Adrenal gland (tissue), 9 donors: ENCODE measurements at regions not wholly inside any gene's neighbourhood (a gene's known extent, or its start where the extent isn't known, plus 50 kb on each side); places are given as distances from the start of the nearest gene placed in this dataset.

Experiments used
- DNase-seq, 7 donors: peaks; one replicate each; pipeline ENCODE4 v3.0.0-alpha.2; 2019 to 2020
- H3K27ac ChIP-seq, 5 donors: fragments of 200-600 bp; sonication (generic) in 4 of 5; 1 replicate in 3 of 5; 2 replicates in 2 of 5; pipeline versions ENCODE4 v1.5.1 to v1.8.0; 2016 to 2020; ENCODE audit warnings: mild to moderate bottlenecking in 1 of 5
- H3K27me3 ChIP-seq: fragments of 200-600 bp; 2 replicates; pipeline ENCODE4 v1.8.0; 2021
- H3K36me3 ChIP-seq, 2 donors: fragments of 200-600 bp; replicated peaks in 1 of 2; 1 replicate in 1 of 2; 2 replicates in 1 of 2; pipeline versions ENCODE4 v1.5.1 to v1.8.0; 2018 to 2022
- H3K4me1 ChIP-seq, 2 donors: fragments of 200-600 bp; replicated peaks in 1 of 2; 1 replicate in 1 of 2; 2 replicates in 1 of 2; pipeline versions ENCODE4 v1.5.1 to v1.8.0; 2018 to 2021
- H3K4me3 ChIP-seq, 4 donors: fragments of 200-600 bp; sonication (generic) in 3 of 4; one replicate each; pipeline ENCODE4 v1.5.1; 2016 to 2018
- H3K9me3 ChIP-seq, 3 donors: fragments of 200-600 bp; sonication (generic) in 1 of 3; replicated peaks in 1 of 3; 1 replicate in 2 of 3; 2 replicates in 1 of 3; pipeline versions ENCODE4 v1.5.1 to v1.8.0; 2016 to 2021
- POLR2A ChIP-seq, 2 donors: fragments of 450-650 bp; IDR thresholded peaks; one replicate each; pipeline ENCODE4 v1.6.1; 2017; ENCODE audit warnings: antibody characterized with exemption in 2 of 2, mild to moderate bottlenecking in 2 of 2, moderate library complexity in 1 of 2
- WGBS, 4 donors: extraction: QIAGEN DNeasy Blood & Tissue Kit in 2 of 4; methylation state at CpG; one replicate each; pipeline versions ENCODE4 v1.1.5 to v1.1.7; 2013 to 2017; 5-methylcytosine and 5-hydroxymethylcytosine counted together
- intact Hi-C, 2 donors: fragments of 100-400 bp; cut with DNase I; formaldehyde crosslinking; loops; one replicate each; pipeline versions ENCODE4 v1.14.1 to v1.15.0; 2022 to 2023
- TF ChIP-seq, protein P1 (sequence below), 6 experiments: fragments of 450-650 bp in 4 of 6; fragments of 200-600 bp in 2 of 6; sonication (generic) in 1 of 6; IDR thresholded peaks; 1 replicate in 5 of 6; 2 replicates in 1 of 6; pipeline versions ENCODE4 v1.5.1 to v1.8.0; 2016 to 2021; ENCODE audit warnings: antibody characterized with exemption in 6 of 6, mild to moderate bottlenecking in 2 of 6, moderate library complexity in 1 of 6
- donor health status: healthy with polysubstance abuse.
- donor health status: Bipolar disorder and iron deficiency.
- donor health status: DM: yes; HTN: yes; CAD: no.
- donor health status: DM: no; HTN: no; CAD: no.
- donor health status: DM: no; HTN: no; CAD: no.

DNA sequence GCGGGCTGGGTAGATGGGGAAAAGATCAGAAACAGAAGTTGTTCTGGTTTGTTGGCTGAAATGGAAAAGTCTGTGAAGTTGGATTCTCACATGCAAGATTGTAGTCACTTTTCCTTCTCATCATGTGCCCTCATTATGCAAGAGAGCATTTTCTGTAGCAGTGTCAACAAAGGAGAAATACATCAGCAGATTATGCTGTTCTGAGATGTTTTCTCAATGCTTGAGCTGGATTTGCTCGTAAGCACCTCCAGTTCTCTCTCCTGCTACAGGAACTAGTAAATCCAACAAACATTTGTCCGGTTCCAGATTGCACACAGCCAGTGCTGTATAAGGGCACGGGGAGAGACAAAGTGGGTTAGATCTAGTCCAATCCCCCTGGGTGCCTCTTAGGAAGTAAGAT is 90.0 kb downstream of the GATA3 start:
- no peaks in the 10 kb centered on the region for H3K36me3 ChIP-seq
- DNase-seq, result no peak

DNA sequence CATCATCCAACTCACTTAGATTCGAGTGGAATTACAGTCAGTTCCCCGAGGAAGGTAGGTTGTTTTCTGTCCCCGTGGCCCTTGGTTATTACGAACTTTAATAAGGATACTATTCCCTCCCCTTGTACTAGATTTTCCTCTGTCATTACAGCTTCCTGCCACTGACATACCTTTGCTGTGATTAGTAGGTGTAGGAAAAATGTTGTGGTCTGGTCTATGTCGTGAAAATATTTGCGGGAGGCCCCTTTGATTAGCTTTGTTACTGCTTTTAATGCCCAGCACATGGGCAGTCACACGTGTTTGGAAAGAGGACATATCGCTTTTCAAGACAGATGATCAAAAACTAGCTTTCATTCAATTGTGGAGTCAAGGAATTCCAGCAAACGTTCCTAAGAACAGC is 92.2 kb downstream of the GATA3 start:
- Histone ChIP-seq H3K27me3 (peaks cover 6% of the 10 kb centered on the region), H3K4me1 (no peaks in the 10 kb centered on the region), H3K27ac (no peak overlapping the region), H3K9me3 (no peaks in the 10 kb centered on the region), H3K36me3 (no peaks in the 10 kb centered on the region), H3K4me3 (no peak overlapping the region)
- no peak for DNase-seq
- TF ChIP-seq POLR2A (IDR thresholded peaks at IDR 0.05), result no peak
- TF ChIP-seq, protein P1, sequence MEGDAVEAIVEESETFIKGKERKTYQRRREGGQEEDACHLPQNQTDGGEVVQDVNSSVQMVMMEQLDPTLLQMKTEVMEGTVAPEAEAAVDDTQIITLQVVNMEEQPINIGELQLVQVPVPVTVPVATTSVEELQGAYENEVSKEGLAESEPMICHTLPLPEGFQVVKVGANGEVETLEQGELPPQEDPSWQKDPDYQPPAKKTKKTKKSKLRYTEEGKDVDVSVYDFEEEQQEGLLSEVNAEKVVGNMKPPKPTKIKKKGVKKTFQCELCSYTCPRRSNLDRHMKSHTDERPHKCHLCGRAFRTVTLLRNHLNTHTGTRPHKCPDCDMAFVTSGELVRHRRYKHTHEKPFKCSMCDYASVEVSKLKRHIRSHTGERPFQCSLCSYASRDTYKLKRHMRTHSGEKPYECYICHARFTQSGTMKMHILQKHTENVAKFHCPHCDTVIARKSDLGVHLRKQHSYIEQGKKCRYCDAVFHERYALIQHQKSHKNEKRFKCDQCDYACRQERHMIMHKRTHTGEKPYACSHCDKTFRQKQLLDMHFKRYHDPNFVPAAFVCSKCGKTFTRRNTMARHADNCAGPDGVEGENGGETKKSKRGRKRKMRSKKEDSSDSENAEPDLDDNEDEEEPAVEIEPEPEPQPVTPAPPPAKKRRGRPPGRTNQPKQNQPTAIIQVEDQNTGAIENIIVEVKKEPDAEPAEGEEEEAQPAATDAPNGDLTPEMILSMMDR (IDR thresholded peaks at IDR 0.05), result no peak
- 65 to 73% (median 70%) methylated on average over 9 of the region's 9 CpGs for WGBS, 4 donors
- intact Hi-C loops, result no loop called here

More for the DNA sequence above, 90.0 kb downstream of the GATA3 start:
- H3K9me3 ChIP-seq, result no peaks in the 10 kb centered on the region
- H3K4me3 ChIP-seq, result no peak overlapping the region
- no peaks in the 10 kb centered on the region for H3K27me3 ChIP-seq
- no peak overlapping the region for H3K27ac ChIP-seq
- no peak for TF ChIP-seq POLR2A (IDR thresholded peaks at IDR 0.05)
- TF ChIP-seq, protein P1 (IDR thresholded peaks at IDR 0.05), result no peak
- intact Hi-C loops, result no loop called here
- 68 to 90% (median 78%) methylated on average over 4 of the region's 4 CpGs for WGBS, 4 donors
- H3K4me1 ChIP-seq, result no peaks in the 10 kb centered on the region

DNA sequence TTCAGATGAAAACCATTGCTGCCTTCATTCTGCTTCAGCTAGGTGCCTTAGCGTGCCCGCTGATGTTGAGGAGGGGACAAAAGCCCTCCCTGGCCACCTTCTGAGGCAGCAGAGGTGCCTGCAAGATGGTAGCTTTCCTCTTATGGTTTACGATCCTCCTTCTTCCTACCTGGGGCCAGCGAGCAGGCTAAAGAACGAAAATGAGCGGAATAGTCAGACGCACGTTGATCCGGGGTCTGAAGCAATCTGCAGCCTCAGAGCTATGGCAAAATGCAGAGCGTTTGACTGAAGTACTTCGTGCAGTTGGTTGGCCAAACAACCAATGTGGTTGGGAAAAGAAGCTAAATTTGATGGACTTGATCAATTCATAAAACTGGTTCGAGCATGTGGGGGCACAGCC is 95.5 kb downstream of the GATA3 start:
- Histone ChIP-seq H3K4me1 (no peaks in the 10 kb centered on the region), H3K4me3 (no peak overlapping the region), H3K27me3 (peaks cover 6% of the 10 kb centered on the region), H3K27ac (no peak overlapping the region), H3K9me3 (no peaks in the 10 kb centered on the region), H3K36me3 (no peaks in the 10 kb centered on the region)
- TF ChIP-seq, protein P1 (IDR thresholded peaks at IDR 0.05), result no peak
- no peak for TF ChIP-seq POLR2A (IDR thresholded peaks at IDR 0.05)
- intact Hi-C loops, result no loop called here
- WGBS, 4 donors, result 83 to 94% (median 86%) methylated on average over 12 of the region's 12 CpGs
- no peak for DNase-seq

DNA sequence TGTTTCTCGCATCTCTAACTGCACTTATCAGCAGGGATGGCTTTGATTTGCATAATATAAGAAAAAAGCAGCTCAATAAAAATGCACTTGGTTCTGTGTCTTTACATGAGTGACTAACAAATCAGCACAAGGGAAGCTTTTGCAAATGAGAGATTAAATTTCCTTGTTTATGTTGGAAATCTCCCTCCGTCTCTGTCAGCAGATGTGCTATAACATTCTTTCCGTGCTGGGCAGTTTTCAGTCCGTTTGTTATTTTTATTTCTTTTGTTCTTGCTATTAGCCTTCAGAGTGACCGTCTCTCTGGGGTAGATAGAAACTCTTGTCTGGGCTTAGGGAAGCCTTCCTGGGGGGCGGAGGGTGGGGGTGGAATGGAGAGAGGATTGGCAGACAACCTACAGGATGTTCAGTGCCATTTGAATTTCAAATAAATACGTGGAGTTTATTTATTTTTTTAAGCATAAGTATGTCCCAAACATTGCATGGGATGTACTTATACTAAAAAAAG is 96.0 kb downstream of the GATA3 start:
- DNase-seq, result no peak
- TF ChIP-seq POLR2A (IDR thresholded peaks at IDR 0.05), result no peak
- TF ChIP-seq, protein P1 (IDR thresholded peaks at IDR 0.05), result no peak
- H3K4me1 ChIP-seq, result no peaks in the 10 kb centered on the region
- no peaks in the 10 kb centered on the region for H3K36me3 ChIP-seq
- no peak overlapping the region for H3K4me3 ChIP-seq
- 46 to 71% (median 61%) methylated on average over 7 of the region's 7 CpGs for WGBS, 4 donors
- H3K27me3 ChIP-seq, result peaks cover 6% of the 10 kb centered on the region
- no peak overlapping the region for H3K27ac ChIP-seq
- no peaks in the 10 kb centered on the region for H3K9me3 ChIP-seq
- intact Hi-C loops, result no loop called here
